ENCODE measurements at regions not wholly inside any gene's neighbourhood (a gene's known extent, or its start where the extent isn't known, plus 50 kb on each side); places are given as distances from the start of the nearest gene placed in this dataset.

DNA sequence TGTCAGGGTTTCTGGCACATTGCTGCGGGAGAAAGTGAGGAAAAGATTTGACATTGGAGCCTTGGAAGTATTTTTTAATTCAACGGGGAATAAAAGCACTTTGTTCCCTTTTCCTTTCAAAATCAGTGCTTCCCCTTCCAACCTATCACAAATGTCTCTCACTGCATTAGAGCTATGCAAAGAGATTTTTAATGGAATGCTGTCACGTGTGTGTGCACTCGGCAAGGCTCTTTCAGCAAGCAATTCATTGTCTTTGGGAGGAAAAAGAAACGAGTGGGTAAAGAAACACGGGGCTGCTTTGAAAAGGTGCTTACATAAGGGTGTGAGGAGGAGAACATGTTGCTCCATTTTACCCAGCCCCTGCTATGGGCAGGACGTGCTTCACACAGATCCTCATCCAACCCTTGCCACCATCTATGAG is 490.4 kb upstream of the PROK2 start:
- Histone ChIP-seq H3K36me3 (ENCODE audit: control insufficient read depth, insufficient read depth, low read length) (no peaks in the 10 kb centered on the region), H3K27ac (ENCODE audit: low read length) (no peak overlapping the region), H3K4me3 (ENCODE audit: low read depth in 2 of 2, low read length in 2 of 2) (no peak overlapping the region), H3K4me1 (ENCODE audit: control insufficient read depth, insufficient read depth, low read length) (no peaks in the 10 kb centered on the region), H3K27me3 (ENCODE audit: control insufficient read depth, insufficient read depth, low read length) (no peaks in the 10 kb centered on the region), H3K9me3 (ENCODE audit: control insufficient read depth, insufficient read depth, low read depth, low read length) (no peaks in the 10 kb centered on the region)
- intact Hi-C loops (cut with micrococcal nuclease; ENCODE audit: unreplicated experiment), result no loop called here
- no peak for DNase-seq (ENCODE audit: low read depth, low spot score)
- no TSS peak for BruUV-seq (replicated peaks)
- TF ChIP-seq, protein P1, sequence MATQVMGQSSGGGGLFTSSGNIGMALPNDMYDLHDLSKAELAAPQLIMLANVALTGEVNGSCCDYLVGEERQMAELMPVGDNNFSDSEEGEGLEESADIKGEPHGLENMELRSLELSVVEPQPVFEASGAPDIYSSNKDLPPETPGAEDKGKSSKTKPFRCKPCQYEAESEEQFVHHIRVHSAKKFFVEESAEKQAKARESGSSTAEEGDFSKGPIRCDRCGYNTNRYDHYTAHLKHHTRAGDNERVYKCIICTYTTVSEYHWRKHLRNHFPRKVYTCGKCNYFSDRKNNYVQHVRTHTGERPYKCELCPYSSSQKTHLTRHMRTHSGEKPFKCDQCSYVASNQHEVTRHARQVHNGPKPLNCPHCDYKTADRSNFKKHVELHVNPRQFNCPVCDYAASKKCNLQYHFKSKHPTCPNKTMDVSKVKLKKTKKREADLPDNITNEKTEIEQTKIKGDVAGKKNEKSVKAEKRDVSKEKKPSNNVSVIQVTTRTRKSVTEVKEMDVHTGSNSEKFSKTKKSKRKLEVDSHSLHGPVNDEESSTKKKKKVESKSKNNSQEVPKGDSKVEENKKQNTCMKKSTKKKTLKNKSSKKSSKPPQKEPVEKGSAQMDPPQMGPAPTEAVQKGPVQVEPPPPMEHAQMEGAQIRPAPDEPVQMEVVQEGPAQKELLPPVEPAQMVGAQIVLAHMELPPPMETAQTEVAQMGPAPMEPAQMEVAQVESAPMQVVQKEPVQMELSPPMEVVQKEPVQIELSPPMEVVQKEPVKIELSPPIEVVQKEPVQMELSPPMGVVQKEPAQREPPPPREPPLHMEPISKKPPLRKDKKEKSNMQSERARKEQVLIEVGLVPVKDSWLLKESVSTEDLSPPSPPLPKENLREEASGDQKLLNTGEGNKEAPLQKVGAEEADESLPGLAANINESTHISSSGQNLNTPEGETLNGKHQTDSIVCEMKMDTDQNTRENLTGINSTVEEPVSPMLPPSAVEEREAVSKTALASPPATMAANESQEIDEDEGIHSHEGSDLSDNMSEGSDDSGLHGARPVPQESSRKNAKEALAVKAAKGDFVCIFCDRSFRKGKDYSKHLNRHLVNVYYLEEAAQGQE (IDR thresholded peaks at IDR 0.05; ENCODE audit: insufficient read depth in 1 of 2, low read depth in 2 of 2, low read length in 1 of 2), result no peak
- TF ChIP-seq, protein P2, sequence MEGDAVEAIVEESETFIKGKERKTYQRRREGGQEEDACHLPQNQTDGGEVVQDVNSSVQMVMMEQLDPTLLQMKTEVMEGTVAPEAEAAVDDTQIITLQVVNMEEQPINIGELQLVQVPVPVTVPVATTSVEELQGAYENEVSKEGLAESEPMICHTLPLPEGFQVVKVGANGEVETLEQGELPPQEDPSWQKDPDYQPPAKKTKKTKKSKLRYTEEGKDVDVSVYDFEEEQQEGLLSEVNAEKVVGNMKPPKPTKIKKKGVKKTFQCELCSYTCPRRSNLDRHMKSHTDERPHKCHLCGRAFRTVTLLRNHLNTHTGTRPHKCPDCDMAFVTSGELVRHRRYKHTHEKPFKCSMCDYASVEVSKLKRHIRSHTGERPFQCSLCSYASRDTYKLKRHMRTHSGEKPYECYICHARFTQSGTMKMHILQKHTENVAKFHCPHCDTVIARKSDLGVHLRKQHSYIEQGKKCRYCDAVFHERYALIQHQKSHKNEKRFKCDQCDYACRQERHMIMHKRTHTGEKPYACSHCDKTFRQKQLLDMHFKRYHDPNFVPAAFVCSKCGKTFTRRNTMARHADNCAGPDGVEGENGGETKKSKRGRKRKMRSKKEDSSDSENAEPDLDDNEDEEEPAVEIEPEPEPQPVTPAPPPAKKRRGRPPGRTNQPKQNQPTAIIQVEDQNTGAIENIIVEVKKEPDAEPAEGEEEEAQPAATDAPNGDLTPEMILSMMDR (IDR thresholded peaks at IDR 0.05), result no peak
- TF ChIP-seq SIN3A (IDR thresholded peaks at IDR 0.05; ENCODE audit: borderline replicate concordance, insufficient read depth, low read depth, low read length), result no peak
- TF ChIP-seq POLR2AphosphoS5 (IDR thresholded peaks at IDR 0.05; ENCODE audit: low read depth, low read length), result no peak
- no peak for TF ChIP-seq TCF7L2 (IDR thresholded peaks at IDR 0.05; ENCODE audit: low read depth, low read length)
- ATAC-seq, result no peak
- in situ Hi-C loops (cut with HindIII; ENCODE audit: low pct_unique_long_range_greater_than_20kb, low sequenced_read_pairs), result no loop called here
- POLR2A ChIA-PET, result no interaction called here
- CTCF ChIA-PET, result interaction anchor here (0.6 kb wide), 1 partner anchor 65 kb away, joined by 4 read pairs; no protein-coding TSS in a partner anchor

DNA sequence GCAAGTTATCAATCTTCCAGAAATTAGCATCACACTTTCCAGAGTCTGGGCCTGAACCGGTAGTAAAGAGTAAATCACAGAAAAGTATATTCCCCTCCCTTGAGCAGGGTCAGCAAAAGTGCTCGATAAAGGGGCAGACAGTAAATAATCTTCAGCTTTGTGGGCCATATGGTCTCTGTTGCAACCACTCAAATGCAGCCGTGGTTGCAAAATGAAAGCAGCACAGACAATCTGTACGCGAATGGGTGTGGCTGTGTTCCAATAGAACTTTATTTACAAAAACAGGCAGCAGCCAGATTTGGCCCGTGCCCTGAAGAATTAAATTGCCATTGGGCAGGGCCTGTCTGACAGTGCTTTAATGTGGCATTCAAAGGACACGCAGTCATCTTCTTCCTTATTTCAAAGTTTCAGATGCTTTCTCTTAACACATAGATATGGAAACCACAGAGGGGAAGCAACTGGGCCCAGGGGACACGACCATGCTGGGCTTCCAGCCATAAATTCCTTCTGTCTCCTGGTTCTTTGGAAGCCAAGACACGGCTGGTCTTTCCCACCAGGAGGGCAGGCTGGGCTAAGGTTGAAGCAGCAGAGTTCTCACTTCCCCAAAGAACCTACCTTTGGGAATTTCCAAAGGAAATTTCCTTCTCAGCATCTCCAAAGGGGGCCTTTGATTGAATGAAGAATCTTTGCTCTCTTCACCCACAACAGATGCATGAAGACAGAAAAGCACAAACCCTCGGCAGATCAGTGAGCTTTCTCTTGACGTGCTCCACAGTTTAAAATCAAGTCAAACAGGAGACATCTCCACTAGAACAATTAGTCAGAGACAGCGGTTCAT is 489.8 kb upstream of the PROK2 start:
- BruUV-seq (replicated peaks), result no TSS peak
- H3K27ac ChIP-seq (ENCODE audit: low read length), result no peak overlapping the region

More for the DNA sequence above, 489.8 kb upstream of the PROK2 start:
- H3K36me3 ChIP-seq (ENCODE audit: control insufficient read depth, insufficient read depth, low read length), result no peaks in the 10 kb centered on the region
- CTCF ChIA-PET, result interaction anchor here (0.6 kb wide), 1 partner anchor 64 kb away, joined by 4 read pairs; no protein-coding TSS in a partner anchor
- H3K4me3 ChIP-seq (ENCODE audit: low read depth in 2 of 2, low read length in 2 of 2), result no peak overlapping the region
- intact Hi-C loops (cut with micrococcal nuclease; ENCODE audit: unreplicated experiment), result no loop called here
- DNase-seq (ENCODE audit: low read depth, low spot score) (no peak), ATAC-seq (no peak)
- no peaks in the 10 kb centered on the region for H3K9me3 ChIP-seq (ENCODE audit: control insufficient read depth, insufficient read depth, low read depth, low read length)
- POLR2A ChIA-PET, result no interaction called here
- no peaks in the 10 kb centered on the region for H3K4me1 ChIP-seq (ENCODE audit: control insufficient read depth, insufficient read depth, low read length)
- H3K27me3 ChIP-seq (ENCODE audit: control insufficient read depth, insufficient read depth, low read length), result no peaks in the 10 kb centered on the region
- TF ChIP-seq, protein P1 (IDR thresholded peaks at IDR 0.05; ENCODE audit: insufficient read depth in 1 of 2, low read depth in 2 of 2, low read length in 1 of 2), result no peak
- TF ChIP-seq, protein P2 (IDR thresholded peaks at IDR 0.05), result no peak
- TF ChIP-seq TCF7L2 (IDR thresholded peaks at IDR 0.05; ENCODE audit: low read depth, low read length), result no peak
- TF ChIP-seq POLR2AphosphoS5 (IDR thresholded peaks at IDR 0.05; ENCODE audit: low read depth, low read length), result no peak
- no peak for TF ChIP-seq SIN3A (IDR thresholded peaks at IDR 0.05; ENCODE audit: borderline replicate concordance, insufficient read depth, low read depth, low read length)
- in situ Hi-C loops (cut with HindIII; ENCODE audit: low pct_unique_long_range_greater_than_20kb, low sequenced_read_pairs), result no loop called here
